GM18502 (cell line): ENCODE measurements at regions not wholly inside any gene's neighbourhood (a gene's known extent, or its start where the extent isn't known, plus 50 kb on each side); places are given as distances from the start of the nearest gene placed in this dataset.
"Not testable (repeated sequence)": the region's sequence is repeated elsewhere in the genome, so short reads cannot be mapped to it uniquely, and the experiment has no call there.

Experiments
- ATAC-seq: cut with Tn5 transposase; IDR thresholded peaks from one replicate; pipeline ENCODE4 v1.9.1; 2021; ENCODE audit warnings: mild to moderate bottlenecking; ENCODE audit not compliant: unreplicated experiment, poor library complexity

- ATAC-seq, result no peak
These were observed 378.8 kb downstream of the MED13L start for GRCh38 chr12:115898670-115899069.

DNA sequence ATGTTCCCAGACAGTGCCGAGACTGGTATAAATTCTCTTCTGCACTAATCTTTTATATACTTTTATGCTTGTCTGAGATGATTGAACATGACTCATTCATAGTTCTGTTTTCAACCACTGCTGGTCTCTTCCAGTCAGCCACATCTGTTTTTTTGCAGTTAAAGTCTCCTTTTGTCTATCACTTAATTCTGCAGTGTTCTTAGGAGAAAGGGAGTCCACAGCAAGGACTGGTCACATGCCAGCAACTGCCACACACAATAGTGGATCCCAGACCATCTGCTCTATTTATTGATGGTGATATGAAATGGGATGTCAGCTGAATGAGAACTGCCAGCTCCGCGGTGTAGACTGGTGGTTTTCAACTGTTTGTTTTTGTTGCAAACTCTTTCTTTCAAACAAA is 379.8 kb downstream of the MED13L start:
- ATAC-seq, result no peak

DNA sequence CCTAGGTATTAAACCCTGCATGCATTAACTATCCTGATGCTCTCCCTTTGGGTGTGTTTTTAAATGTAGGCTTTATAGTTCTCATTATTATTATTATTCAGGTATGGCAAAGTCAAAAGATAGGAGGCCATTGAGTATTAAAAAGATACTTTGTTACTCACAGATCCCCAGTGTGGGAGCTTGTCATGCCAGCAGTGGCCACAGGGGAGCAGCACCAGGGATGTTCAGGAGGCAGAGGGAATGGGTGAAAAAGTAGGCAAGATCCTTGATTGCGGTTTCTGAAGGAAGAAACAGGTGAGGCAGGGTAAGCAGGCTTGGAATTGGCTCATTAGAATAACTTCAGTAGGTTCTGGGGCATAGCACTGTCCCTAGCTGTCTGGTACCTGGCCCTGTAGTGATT is 382.2 kb downstream of the MED13L start:
- ATAC-seq, result no peak

GRCh38 chr12:115891556-115892164 is 385.8 kb downstream of the MED13L start:
- no peak for ATAC-seq

- ATAC-seq, result no peak
These were observed 390.8 kb downstream of the MED13L start for GRCh38 chr12:115886666-115887065.

DNA sequence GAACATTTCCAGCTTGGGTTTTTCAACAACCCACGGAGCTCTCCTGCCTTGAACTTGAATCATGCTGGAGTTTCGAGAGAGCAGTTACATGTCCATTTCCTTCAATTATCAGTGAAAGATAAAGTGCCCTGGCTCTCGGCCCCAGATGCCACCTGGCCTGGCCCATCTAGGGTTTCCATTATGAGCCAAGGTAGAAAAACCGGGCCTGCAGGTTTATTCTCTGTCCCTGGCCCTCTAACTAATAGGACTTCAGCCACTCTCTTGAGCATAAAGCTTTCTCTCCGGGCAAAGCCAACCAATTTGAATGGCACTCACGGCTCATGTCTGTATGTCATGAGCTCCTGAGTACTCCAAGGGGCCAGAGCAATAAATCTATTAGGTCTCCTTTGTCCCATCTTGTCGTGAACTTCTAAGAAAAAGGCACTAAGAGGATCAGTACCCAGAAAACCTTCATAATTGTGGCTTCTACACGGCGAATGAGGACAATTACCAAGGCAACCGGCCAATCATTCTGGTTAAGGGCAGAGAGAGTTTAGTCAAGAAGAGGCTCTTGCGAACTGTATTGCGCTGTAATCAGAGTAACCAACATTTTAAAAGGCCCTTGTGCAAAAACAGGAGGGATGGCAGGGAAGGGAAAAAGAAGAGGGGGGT is 392.3 kb downstream of the MED13L start:
- no peak for ATAC-seq

GRCh38 chr12:115882936-115883335 is 394.6 kb downstream of the MED13L start:
- ATAC-seq, result no peak

DNA sequence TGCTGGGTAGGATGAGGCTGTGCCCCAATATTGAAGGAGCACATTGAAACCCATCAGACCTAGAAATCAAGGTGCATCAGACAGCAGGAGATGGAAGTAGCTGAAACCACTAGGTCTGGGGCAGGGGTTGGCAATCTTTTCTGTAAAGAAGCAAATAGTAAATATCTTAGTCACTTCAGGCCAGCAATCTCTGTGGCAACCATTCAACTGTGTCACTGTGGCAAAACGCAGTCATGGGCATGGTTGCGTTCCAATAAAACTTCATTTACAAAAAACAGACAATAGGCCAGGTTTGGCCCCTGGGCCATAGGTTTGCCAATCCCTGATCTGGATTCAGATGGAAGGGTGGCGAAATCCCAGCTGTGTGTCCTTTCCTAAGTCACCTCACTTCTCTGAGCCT is 397.3 kb downstream of the MED13L start:
- ATAC-seq, result no peak

- no peak for ATAC-seq
These were observed 398.1 kb downstream of the MED13L start for GRCh38 chr12:115879354-115879753.

- no peak for ATAC-seq
These were observed 403.9 kb downstream of the MED13L start for GRCh38 chr12:115873451-115874082.

GRCh38 chr12:115872919-115873357 is 404.6 kb downstream of the MED13L start:
- ATAC-seq, result no peak

DNA sequence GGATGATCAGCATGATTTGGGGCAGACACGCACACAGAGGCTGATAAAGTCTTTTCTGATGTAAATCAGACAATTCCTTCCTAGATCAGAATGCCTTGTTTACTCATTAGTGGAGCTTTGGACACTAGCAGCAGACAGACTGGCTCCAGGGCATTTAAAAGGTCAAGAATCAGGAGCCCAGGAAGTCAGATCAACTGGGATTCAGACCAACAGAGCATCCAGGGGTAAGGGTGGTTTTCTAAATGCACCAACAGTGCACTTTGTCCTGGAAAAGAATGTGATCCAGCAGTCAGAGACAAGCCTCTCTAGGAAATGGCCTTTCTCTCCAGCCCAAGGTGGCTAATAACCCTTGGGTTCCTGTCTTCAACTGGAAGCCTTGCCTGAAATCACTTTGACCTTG is 405.3 kb downstream of the MED13L start:
- no peak for ATAC-seq

DNA sequence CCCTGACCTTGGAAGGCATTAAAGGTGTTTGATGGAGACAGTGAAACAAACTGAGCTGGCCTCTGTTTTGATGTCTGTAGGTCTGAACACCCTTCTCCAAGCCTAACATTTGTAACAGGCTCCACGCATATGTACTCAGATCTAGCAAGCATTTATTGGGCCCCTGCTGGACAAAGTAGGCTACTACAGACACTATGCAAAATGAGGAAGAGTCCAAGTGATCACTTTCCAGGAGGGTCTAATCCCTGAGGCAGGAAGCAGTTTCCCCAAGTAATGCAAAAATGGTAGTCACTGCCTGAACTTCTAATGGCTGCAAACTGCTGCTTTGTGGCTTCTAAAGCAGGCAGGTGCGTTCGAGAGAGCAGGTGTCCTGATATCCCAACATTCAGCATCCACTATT is 405.8 kb downstream of the MED13L start:
- ATAC-seq, result peak; percentile 48

- ATAC-seq, result no peak
These were observed 407.0 kb downstream of the MED13L start for GRCh38 chr12:115870510-115870909.

DNA sequence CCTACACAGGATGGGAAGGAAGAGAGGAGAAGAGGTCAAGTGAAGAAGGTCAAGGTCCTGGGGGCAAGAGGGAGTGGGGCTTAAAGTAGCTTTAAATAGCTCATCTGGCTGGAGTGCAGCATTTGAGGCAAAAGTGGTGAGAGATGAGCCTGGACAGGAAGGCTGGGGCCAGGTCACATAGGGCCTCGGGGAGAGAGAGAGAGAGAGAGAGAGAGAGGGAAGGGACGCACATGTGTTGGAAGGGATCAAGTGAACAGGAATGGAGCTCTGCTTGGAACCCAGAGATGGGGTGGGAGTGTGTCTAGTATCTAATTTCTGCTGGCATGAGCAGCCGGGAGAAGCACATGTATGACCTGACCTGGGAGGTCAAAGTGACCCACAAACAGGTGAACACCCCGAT is 407.5 kb downstream of the MED13L start:
- ATAC-seq, result no peak

DNA sequence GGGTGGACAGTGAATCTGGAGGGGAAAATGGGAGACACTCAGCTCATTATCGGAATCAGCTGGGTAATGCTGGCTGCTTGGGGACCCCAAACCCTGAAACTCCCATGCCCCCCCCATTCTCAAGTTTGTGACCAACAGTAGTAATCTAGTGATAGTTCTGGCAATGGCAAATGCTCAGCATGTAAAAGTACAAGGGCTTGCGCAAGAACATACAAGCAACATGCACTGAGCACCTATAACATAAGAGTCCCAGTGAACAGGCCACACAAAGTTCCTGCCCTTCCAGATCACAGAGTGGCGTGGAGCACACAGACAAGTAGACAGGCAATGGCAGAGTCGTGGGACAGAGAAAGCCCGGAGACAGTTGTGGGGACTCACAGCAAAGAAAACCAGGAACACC is 407.9 kb downstream of the MED13L start:
- ATAC-seq, result no peak

- no peak for ATAC-seq
These were observed 408.9 kb downstream of the MED13L start for GRCh38 chr12:115868624-115869023.

DNA sequence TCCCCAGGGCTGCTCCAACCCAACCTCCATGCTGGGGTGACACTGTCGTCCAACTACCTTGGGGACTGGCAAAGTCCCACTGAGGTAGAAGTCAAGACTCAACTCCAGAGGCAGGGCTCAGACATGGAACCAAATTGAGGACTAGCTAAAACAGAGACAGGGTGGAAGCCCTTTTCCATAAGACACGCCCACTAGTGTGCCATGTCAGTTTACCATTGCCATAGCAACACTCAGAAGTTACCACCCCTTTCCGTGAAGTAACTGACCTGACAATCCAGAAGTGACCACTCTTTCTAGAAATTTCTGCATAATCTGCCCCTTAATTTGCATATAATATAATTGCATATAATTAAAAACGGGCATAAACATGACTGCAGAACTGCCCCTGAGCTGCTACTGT is 409.6 kb downstream of the MED13L start:
- ATAC-seq, result no peak

DNA sequence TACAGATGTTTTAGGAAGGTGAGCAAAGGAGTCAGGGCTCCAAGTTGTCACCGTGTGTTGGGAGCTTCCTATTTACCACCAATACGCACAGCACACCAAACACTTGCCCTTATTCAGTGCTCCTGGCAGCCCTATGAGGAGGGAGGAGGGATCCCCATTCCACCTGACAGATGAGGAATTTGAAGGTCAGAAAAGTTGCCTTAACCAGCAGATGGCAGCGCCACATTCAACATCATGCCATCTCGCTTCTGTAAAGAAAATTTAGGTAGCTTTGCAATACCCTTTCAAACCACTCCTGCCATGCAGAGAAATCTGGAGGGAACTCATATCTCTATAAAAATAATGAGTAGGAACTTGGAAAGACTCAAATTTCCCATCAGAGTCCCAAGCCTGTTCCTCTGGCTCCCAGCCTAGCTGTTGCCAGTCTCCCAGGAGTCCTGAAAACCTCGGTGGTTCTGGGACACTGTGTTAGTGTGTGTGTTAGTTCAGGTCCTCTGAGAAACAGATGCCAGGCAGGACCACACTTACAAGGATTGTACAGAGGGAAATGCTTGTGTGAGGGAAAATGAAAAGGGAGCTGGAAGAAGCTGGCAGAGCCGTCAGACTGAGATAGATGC is 410.5 kb downstream of the MED13L start:
- ATAC-seq, result no peak

GRCh38 chr12:115866281-115866680 is 411.2 kb downstream of the MED13L start:
- not testable (repeated sequence) for ATAC-seq

GRCh38 chr12:115864396-115864795 is 413.1 kb downstream of the MED13L start:
- no peak for ATAC-seq
